Hippocampal formation (tissue), 2 donors: ENCODE measurements at regions not wholly inside any gene's neighbourhood (a gene's known extent, or its start where the extent isn't known, plus 50 kb on each side); places are given as distances from the start of the nearest gene placed in this dataset.
A peak's percentile ranks its signal among the peaks of the same experiment; 100 is the strongest.

ENCODE experiments used
- DNase-seq, 2 donors: peaks; one replicate each; lab custom pipeline; 2025; lab: John Stamatoyannopoulos, UW

DNA sequence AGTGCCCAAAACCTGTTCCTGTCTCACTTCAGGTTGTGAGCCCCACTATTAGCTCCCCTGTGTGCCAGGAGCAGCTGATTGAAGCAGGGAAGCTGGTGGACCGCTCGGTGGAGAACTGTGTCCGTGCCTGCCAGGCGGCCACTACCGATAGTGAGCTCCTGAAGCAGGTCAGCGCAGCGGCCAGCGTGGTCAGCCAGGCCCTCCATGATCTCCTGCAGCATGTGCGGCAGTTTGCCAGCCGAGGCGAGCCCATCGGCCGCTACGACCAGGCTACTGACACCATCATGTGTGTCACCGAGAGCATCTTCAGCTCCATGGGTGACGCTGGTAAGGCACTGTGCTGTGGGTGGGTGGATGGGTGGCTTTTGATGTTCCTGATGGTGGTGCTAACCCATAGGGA, 334.1 kb upstream of the TPM1 start:
- no peak for DNase-seq

GRCh38 chr15:62709261-62709660, 333.3 kb upstream of the TPM1 start:
- no peak for DNase-seq

- DNase-seq: no peak
These were observed 330.7 kb upstream of the TPM1 start for GRCh38 chr15:62711691-62712454.

- DNase-seq: no peak
These were observed 330.1 kb upstream of the TPM1 start for GRCh38 chr15:62712455-62712839.

DNA sequence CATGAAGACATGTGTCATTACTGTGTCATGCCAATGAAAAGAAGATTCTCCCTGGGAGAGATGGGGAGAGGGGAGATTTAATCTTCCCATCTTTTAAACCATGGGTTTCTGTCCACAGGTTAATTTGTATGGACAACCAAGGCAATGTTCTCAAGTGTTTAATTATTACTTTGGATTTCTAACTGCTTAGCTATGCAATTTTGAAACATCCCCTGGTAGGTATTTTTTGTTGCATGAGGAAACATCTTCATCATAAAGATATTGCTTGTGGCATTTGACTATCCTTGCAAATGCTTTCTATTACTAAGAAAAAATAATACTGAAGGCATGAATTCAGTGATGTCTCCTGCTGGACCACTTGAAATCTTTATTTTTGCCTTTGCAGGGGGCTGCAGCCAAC, 326.6 kb upstream of the TPM1 start:
- DNase-seq: no peak

DNA sequence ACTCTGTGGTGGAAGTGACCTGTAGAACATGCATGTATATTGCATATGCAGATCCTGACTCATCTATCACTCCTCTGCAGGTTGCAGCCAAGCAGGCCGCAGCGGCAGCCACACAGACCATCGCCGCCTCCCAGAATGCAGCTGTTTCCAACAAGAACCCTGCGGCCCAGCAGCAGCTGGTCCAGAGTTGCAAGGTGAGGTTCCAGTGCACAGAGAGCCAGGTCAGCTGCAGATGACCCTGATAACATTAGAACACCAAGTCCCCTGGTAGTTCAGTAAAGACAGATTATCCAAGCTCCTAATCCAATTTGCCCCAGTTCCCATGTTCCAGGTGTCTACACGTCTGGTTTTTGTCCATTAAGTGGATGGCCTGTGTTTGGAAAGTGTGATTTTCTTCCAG, 325.1 kb upstream of the TPM1 start:
- DNase-seq: no peak

DNA sequence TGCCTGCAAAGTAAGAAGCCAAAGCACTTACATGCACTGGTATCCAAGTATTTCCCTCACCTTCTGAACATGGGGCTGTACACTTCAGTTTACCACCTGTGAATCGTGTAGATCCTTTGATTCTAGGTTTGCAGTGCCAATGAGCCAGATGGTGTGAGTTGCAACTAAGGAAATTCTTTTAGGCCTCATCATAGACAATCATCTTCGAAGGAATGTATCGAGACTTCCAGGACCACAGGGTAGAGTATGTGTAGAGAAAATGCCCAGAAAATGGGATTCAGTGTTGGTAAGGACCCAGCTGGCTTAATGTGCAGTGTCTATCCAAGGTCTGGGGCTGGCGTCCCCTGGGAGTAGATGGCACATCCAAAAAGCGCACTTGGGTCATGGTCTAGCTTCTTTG, 323.2 kb upstream of the TPM1 start:
- no peak for DNase-seq

DNA sequence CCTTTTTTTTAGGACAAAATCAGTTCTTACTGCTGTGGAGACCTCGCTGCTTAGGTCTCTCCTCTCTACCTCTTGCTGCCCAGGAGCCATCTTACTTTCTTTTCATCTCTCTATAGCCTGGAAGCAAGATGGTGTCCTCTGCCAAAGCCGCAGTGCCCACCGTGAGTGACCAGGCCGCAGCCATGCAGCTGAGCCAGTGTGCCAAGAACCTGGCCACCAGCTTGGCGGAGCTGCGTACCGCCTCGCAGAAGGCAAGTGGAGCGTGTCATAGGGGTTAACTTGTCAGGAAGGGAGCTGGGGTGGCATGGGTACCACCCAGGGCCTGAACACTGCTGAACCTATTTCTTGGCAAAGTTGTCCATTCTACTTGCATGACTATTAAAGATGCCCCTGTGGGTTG, 320.3 kb upstream of the TPM1 start:
- DNase-seq: no peak

GRCh38 chr15:62726461-62726860, 316.1 kb upstream of the TPM1 start:
- no peak for DNase-seq

- DNase-seq: no peak
These were observed 315.0 kb upstream of the TPM1 start for GRCh38 chr15:62727501-62727900.

GRCh38 chr15:62730825-62731224, 311.7 kb upstream of the TPM1 start:
- DNase-seq: no peak

DNA sequence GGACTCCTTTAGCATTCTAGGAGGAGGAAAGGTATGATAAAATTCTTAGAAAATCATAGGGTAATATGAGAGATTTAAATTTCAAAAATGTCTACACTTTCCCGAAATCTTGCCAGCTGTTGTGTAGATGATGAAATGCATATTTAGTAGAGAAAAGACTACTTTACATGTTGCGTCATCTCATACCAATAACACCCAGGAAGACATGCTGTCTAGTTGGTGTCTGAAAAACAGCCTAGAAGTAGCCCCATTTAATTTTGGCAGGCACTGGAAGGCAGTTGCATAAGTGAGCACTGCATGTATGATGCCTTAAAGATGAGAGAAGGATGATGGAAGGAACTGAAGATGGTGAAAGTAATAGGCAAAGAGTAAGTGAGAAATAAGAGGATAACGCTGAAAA, 310.5 kb upstream of the TPM1 start:
- no peak for DNase-seq

GRCh38 chr15:62734706-62735105, 307.8 kb upstream of the TPM1 start:
- no peak for DNase-seq

- no peak for DNase-seq
These were observed 305.8 kb upstream of the TPM1 start for GRCh38 chr15:62736756-62737155.

DNA sequence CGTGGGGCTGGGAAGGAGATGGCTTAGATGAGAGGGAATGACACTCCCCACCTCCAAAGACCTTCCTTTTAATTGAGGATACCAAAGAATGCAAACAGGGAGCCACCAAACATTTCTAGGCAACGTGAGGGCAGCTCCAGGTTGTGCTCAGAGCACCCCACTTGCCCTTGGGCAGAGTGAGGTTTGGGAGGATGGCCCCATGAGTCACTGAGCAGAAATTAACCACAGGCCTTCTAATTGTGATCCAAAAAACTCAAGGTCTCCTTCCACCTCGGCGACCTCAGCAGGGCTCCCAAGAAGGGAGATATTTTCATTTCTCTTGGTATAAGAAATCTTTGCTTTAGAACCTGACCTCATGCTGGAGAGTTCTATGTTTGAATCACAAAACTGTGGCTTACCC, 305.0 kb upstream of the TPM1 start:
- DNase-seq: no peak

- no peak for DNase-seq
These were observed 303.5 kb upstream of the TPM1 start for GRCh38 chr15:62739082-62739481.

- no peak for DNase-seq
These were observed 303.0 kb upstream of the TPM1 start for GRCh38 chr15:62739507-62739906.

- DNase-seq: peak; percentile 71 to 79
These were observed 302.2 kb upstream of the TPM1 start for GRCh38 chr15:62740141-62741004.

- DNase-seq: no peak
These were observed 301.4 kb upstream of the TPM1 start for GRCh38 chr15:62741106-62741505.

GRCh38 chr15:62742409-62743171, 300.0 kb upstream of the TPM1 start:
- peak; percentile 50 to 82 for DNase-seq

DNA sequence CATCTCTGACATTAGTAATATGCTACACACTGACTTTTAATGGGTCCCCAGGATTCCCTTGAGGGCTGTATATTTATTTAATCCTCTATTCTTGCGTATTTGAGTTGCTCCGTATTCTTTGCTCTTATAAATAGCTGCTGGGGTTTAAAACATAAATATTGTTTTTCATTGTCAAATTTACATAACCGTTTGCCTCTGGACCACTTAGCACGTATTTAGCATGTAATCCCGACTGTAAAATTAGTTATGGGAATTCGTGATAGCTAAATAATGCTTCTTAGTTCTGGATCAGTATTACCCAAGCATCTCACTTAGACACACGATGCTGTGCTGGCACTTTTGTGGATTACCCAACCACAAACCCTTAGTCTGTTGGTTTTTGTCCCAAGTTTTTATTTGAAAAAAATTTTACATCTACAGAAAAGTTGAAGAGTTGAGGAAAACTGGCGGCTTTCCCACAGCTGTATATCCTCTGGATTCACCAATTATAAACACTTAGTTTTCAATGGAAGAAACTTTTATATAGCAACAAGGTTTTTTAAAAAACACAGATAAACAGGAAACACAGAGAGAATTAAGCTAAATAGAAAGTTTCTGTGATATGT, 296.8 kb upstream of the TPM1 start:
- DNase-seq: no peak

GRCh38 chr15:62748196-62748595, 294.4 kb upstream of the TPM1 start:
- DNase-seq: no peak
